Skeletal muscle satellite cell (primary cell): ENCODE measurements at regions not wholly inside any gene's neighbourhood (a gene's known extent, or its start where the extent isn't known, plus 50 kb on each side); places are given as distances from the start of the nearest gene placed in this dataset.
A peak's percentile ranks its signal among the peaks of the same experiment; 100 is the strongest.

ENCODE experiments used
- H3K27me3 ChIP-seq: 2 replicates; pipeline ENCODE4 v1.7.0; 2013; ENCODE audit warnings: low read length; ENCODE audit not compliant: control insufficient read depth, insufficient read depth
- H3K36me3 ChIP-seq: 2 replicates; pipeline ENCODE4 v1.7.0; 2013; ENCODE audit warnings: mild to moderate bottlenecking, control low read depth, low read length; ENCODE audit not compliant: insufficient read depth
- H3K4me1 ChIP-seq: 2 replicates; pipeline ENCODE4 v1.7.0; 2013; ENCODE audit warnings: low read length; ENCODE audit not compliant: control insufficient read depth, insufficient read depth
- H3K4me2 ChIP-seq: 2 replicates; pipeline ENCODE4 v1.7.0; 2013; ENCODE audit warnings: mild to moderate bottlenecking, low read length
- H3K4me3 ChIP-seq: 2 replicates; pipeline ENCODE4 v1.7.0; 2013; ENCODE audit warnings: low read length
- H3K9ac ChIP-seq: 2 replicates; pipeline ENCODE4 v1.7.0; 2013; ENCODE audit warnings: mild to moderate bottlenecking, low read depth, low read length, moderate library complexity
- H3K9me3 ChIP-seq: replicated peaks from 2 replicates; pipeline ENCODE4 v1.7.0; 2013; ENCODE audit warnings: mild to moderate bottlenecking, control low read depth, low read length

DNA sequence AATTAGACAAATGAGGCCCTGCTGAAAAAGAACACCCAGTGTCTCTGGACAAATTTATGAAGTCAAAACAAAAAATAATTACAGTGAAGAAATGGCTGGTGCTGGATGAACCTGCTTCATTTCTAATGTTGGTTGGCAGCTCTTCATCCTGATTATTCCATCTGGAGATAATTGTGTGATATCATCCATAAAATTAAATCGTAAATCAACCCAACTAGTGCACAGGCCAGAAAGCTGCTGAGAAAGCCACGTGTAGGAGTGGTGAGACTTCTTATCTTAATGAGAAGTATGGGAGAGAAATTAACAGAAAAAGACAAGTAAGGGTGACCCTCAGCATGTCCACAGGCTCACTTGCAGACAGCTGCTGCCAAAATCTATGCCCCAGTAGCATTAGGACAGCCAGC is 465.2 kb upstream of the TGFBR2 start:
- no peaks in the 10 kb centered on the region for H3K27me3 ChIP-seq
- no peaks in the 10 kb centered on the region for H3K4me1 ChIP-seq
- H3K36me3 ChIP-seq, result no peaks in the 10 kb centered on the region
- no peak overlapping the region for H3K4me2 ChIP-seq
- H3K4me3 ChIP-seq, result no peak overlapping the region
- no peak overlapping the region for H3K9ac ChIP-seq
- no peaks in the 10 kb centered on the region for H3K9me3 ChIP-seq

DNA sequence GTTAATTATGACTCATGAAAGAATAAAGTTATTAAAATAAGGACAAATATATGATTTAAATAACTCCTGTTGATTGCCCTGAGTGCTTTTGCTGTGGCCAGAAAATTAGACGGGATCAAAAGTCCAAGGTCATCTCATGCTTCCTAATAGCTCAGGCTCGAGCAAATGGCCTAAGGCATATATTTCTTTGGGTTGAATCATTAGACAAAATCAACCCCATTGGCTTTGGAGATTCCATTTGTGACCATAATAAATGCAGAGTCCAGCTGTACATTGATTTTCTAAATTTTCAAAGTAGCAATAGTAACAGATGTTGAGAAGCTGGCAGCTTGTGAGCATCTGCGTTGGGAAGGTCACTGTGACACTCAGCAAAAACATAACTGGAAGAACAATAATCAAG is 464.5 kb upstream of the TGFBR2 start:
- Histone ChIP-seq H3K36me3 (no peaks in the 10 kb centered on the region), H3K4me1 (no peaks in the 10 kb centered on the region), H3K9ac (no peak overlapping the region), H3K4me2 (no peak overlapping the region), H3K9me3 (no peaks in the 10 kb centered on the region), H3K27me3 (no peaks in the 10 kb centered on the region), H3K4me3 (no peak overlapping the region)

DNA sequence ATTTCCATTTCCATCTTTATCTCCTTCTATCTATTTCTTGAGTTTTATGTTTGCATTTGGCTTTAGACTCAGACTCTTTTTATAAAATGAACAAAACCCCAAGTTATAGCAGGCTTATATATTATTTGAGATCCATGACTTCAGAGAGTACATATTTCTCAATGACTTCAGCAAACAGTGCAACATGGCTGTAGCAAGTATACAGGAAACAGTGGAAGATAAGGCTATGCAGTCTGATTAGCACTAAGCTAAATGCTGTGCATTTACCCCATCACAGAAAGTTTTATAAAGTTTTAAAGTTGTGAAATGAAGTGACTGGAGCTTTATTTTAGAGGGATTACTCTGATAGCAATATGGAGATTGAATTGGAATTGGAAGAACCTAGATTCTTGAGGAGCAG is 463.5 kb upstream of the TGFBR2 start:
- Histone ChIP-seq H3K4me3 (no peak overlapping the region), H3K27me3 (no peaks in the 10 kb centered on the region), H3K4me2 (no peak overlapping the region), H3K4me1 (no peaks in the 10 kb centered on the region), H3K9ac (no peak overlapping the region), H3K36me3 (no peaks in the 10 kb centered on the region), H3K9me3 (no peaks in the 10 kb centered on the region)

DNA sequence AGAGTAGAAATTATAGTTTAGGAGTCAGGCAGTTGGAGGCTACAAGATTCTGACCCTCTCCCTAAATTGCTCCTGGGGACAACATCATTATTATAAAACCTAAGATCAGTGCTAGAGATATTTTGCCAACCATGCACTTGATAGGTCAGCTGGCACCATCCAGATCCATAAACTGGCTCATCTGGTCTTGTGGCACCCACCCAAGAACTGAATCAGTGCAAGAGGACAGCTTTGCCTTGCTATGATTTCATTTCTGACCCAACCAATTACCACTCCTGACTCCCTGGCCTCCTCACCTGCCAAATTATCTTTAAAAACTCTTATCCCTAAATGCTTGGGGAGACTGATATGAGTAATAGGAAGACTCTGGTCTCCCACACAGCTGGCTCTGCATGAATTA is 461.1 kb upstream of the TGFBR2 start:
- no peaks in the 10 kb centered on the region for H3K27me3 ChIP-seq
- H3K4me3 ChIP-seq, result no peak overlapping the region
- no peaks in the 10 kb centered on the region for H3K4me1 ChIP-seq
- no peaks in the 10 kb centered on the region for H3K36me3 ChIP-seq
- H3K9me3 ChIP-seq, result no peaks in the 10 kb centered on the region
- H3K9ac ChIP-seq, result no peak overlapping the region
- no peak overlapping the region for H3K4me2 ChIP-seq

DNA sequence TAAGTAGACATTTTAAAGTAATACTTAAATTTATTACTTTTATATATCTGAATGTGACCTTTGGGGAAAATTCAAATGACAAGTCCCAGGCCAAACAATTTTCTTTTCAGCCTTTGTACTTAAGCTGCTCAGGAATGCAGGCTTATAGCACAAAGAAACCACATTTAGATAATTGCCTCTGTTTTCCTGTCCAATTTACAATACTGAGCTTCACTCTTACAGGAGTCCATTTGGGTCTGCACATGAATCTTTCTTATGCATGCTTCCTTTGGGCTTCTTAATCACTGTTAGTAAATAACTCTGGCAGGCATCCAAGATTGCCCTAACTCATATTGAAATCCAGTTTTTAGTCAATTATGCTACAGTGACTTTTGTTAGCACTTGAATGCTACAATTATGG is 459.4 kb upstream of the TGFBR2 start:
- no peak overlapping the region for H3K4me2 ChIP-seq
- H3K4me1 ChIP-seq, result no peaks in the 10 kb centered on the region
- no peaks in the 10 kb centered on the region for H3K9me3 ChIP-seq
- H3K27me3 ChIP-seq, result no peaks in the 10 kb centered on the region
- H3K4me3 ChIP-seq, result no peak overlapping the region
- no peaks in the 10 kb centered on the region for H3K36me3 ChIP-seq
- H3K9ac ChIP-seq, result no peak overlapping the region

DNA sequence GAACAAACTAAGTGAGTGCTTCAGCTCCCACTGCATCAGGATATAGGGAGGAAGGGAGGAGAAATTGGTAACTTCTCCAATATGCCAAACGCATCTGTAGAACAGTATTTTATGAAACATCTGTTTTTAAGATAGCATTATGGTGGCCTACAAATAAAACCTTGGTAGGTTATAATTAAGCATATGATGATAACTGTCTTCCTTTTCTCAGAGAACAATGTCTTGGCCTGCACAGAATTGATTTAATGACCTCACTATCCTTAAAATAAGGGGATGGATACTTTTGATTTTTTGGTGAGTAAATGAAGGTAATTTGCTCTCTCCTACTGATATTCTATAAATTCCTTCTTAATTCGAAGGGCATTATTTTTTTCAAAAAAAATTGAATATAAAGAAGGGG is 451.5 kb upstream of the TGFBR2 start:
- H3K27me3 ChIP-seq, result no peaks in the 10 kb centered on the region
- H3K4me2 ChIP-seq, result no peak overlapping the region
- no peak overlapping the region for H3K4me3 ChIP-seq
- H3K4me1 ChIP-seq, result peaks cover 11% of the 10 kb centered on the region
- no peak overlapping the region for H3K9ac ChIP-seq
- H3K36me3 ChIP-seq, result no peaks in the 10 kb centered on the region
- no peaks in the 10 kb centered on the region for H3K9me3 ChIP-seq

DNA sequence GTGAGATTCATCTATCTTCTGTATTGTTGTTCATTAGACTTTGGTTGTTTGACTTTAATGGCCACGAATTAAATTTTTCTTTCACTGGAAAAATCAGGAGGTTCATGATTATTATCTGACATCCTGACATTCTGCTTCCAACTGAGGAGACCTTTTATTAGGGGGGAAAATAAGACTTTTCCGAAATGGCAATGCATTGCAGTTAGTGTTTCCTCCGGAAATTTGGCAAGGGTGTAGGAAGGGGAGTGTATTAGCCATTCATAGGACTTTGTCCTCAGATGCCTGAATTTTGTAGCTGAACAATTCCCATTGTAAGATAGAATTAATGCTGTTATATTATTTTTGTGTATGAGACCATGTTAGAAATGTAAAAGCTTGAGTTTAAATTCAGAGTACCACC is 450.6 kb upstream of the TGFBR2 start:
- peaks cover 11% of the 10 kb centered on the region for H3K4me1 ChIP-seq

DNA sequence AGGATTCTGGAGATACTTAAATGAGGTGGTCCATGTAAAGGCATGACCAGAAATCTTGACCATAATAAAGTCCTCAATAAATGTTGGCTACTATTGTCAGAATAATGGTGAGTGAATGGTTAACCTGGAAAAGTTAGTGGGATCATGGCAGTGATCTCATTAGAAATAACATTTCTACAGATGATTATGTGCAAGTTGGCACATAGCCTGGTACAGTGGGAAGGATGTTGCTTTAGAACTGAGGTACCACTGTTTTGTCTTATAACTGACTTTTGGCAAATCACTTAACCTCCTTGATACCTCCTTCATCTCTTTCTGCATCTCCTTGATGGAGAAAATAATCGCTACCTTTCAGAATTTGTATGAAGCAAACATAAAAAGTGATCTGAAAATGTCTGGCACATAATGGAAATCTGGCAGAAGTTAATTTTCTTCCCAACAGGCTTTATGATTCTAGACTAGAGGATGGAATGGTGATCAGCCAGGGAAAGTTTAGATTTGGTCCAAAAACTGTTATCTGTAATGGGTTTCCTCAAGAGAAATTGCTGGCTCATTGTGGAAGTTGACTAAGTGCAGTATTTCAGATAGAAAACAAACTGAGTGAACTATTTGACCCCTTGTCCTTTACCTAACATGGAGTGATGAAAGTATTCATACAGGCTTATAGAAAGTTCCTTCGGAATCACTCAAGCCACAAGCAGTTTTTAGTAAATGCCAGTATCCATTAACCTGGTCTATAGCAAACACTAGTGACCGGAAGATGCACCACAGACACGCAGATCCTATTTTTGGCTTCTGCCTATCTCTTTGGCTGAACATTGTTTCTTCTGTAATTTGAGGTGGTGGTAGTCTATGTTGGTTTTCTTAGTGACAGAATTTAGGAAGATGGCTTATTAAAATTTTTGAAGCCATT is 449.6 kb upstream of the TGFBR2 start:
- Histone ChIP-seq H3K4me1 (peaks cover 11% of the 10 kb centered on the region), H3K4me3 (no peak overlapping the region), H3K9me3 (no peaks in the 10 kb centered on the region), H3K36me3 (no peaks in the 10 kb centered on the region), H3K4me2 (peak overlapping the region; percentile 0), H3K27me3 (no peaks in the 10 kb centered on the region), H3K9ac (no peak overlapping the region)

More for the DNA sequence above, 450.6 kb upstream of the TGFBR2 start:
- no peak overlapping the region for H3K4me3 ChIP-seq
- H3K4me2 ChIP-seq, result no peak overlapping the region
- H3K9ac ChIP-seq, result no peak overlapping the region
- no peaks in the 10 kb centered on the region for H3K36me3 ChIP-seq
- no peaks in the 10 kb centered on the region for H3K27me3 ChIP-seq
- no peaks in the 10 kb centered on the region for H3K9me3 ChIP-seq

DNA sequence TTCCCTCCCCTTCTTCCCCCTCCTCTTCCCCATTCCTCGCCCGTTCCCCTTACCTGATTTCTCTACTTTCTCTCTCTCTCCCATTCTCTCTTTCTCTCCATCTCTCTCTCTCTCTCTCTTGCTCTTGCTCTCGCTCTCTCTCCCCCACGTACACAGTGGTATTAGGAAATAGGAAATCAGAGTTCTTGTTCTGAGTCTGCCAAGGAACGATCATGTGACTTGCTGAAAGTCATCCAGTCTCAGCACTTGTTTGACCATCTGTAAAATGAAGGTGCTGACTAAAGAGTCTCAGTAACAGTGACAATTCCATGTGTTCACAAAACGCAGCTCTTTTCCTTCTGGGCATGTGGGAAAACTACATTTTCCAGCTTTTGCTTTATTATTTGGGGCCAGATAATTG is 445.0 kb upstream of the TGFBR2 start:
- Histone ChIP-seq H3K9me3 (no peaks in the 10 kb centered on the region), H3K4me1 (peaks cover 23% of the 10 kb centered on the region), H3K4me3 (no peak overlapping the region), H3K9ac (no peak overlapping the region), H3K4me2 (no peak overlapping the region), H3K36me3 (no peaks in the 10 kb centered on the region), H3K27me3 (no peaks in the 10 kb centered on the region)

DNA sequence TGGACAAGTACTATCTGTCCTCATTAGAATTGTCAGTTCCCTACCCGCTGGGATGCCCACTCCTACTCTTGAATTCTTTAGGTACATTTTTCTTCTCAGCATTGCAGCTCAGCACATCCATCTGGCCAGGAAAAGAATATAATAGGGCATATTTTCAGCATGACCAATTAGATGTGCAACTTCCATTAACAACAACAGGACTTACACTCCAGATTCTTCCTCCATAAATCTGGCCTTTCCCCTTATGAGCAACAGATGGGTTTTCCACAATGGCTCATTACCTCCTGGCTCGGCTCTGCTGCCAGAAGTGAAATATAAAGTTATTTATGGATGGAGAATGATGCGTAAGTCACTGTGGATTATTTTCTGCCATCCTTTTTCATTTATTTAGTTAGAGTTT is 443.8 kb upstream of the TGFBR2 start:
- no peak overlapping the region for H3K4me2 ChIP-seq
- no peak overlapping the region for H3K4me3 ChIP-seq
- no peak overlapping the region for H3K9ac ChIP-seq
- H3K27me3 ChIP-seq, result no peaks in the 10 kb centered on the region
- peaks cover 13% of the 10 kb centered on the region for H3K4me1 ChIP-seq
- no peaks in the 10 kb centered on the region for H3K36me3 ChIP-seq
- no peaks in the 10 kb centered on the region for H3K9me3 ChIP-seq

DNA sequence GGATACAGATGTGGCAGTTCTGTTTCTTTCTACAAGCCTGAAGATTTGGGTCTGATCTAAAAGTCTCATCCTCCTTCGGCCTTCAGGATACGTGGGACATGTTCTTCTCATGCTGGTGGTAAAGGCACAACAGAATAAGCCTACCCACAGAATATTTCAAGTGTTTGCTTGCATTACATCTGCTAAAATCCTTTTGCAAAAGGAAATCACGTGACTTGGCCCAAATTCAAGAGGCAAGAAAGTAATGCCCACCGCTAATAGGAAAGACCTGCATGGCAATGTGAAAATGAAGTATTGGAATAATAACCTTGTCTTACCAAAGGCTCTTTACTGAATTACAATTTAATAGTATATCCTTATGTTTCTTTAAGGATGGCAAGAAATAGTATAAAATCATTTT is 439.9 kb upstream of the TGFBR2 start:
- Histone ChIP-seq H3K9me3 (no peaks in the 10 kb centered on the region), H3K9ac (no peak overlapping the region), H3K4me1 (peaks cover 13% of the 10 kb centered on the region), H3K27me3 (no peaks in the 10 kb centered on the region), H3K4me3 (no peak overlapping the region), H3K36me3 (no peaks in the 10 kb centered on the region), H3K4me2 (no peak overlapping the region)

DNA sequence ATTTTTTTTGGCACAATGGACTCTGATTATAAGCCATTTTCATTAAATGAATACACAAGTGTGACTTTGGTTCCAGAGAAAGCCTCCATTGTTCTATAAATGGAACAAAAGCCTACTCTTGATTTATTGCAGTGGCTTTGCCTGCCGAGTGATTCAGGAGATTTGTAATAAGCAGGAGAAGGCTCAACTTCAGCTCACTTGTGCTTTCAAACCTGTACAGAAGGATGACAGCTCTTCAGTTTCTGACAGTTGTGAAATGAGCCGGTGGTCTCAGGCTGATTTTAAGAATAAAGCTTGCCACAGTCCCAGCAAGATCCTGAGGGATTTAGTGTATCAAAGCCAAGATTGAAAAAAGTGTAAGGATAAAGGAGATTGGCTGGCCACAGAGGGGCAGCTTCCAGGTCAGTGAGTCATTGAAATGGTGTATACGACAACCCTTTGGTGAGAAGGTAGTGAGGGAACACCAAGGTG is 438.8 kb upstream of the TGFBR2 start:
- H3K36me3 ChIP-seq, result no peaks in the 10 kb centered on the region
- H3K4me2 ChIP-seq, result no peak overlapping the region
- no peak overlapping the region for H3K9ac ChIP-seq
- no peaks in the 10 kb centered on the region for H3K27me3 ChIP-seq
- no peak overlapping the region for H3K4me3 ChIP-seq
- peaks cover 7% of the 10 kb centered on the region for H3K4me1 ChIP-seq
- no peaks in the 10 kb centered on the region for H3K9me3 ChIP-seq
